ENCODE measurements at regions not wholly inside any gene's neighbourhood (a gene's known extent, or its start where the extent isn't known, plus 50 kb on each side); places are given as distances from the start of the nearest gene placed in this dataset.
A peak's percentile ranks its signal among the peaks of the same experiment; 100 is the strongest.

- Histone ChIP-seq H3K27ac (no peak overlapping the region), H3K36me3 (no peaks in the 10 kb centered on the region), H3K9me3 (no peaks in the 10 kb centered on the region), H3K4me1 (no peaks in the 10 kb centered on the region), H3K4me3 (no peak overlapping the region), H3K27me3 (no peaks in the 10 kb centered on the region)
- TF ChIP-seq CTCF (IDR thresholded peaks at IDR 0.05) (no peak), POLR2A (IDR thresholded peaks at IDR 0.05) (no peak)
- intact Hi-C loops (cut with DNase I; ENCODE audit: low total_unique reads) = no loop called here
- no peak for DNase-seq
These were observed 605.6 kb upstream of the CDH5 start for GRCh38 chr16:65760874-65761273.

DNA sequence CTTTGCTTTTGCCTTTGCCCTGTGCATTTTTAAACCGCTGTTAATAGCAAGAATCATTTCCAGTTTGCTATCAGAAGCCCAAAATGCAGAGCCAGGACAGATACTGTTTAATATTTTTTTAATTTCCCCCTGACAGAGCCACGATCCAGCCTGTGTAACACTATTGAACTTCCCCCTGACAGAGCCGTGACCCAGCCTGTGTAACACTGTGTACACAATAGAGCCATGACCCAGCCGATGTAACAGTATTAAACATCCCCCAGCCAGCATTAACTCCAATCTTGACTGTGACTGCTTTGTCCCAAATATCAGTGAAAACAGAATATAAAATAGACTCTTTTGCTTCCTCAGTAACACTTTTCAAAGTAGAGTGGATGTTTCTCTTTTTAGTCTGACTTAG lies 607.9 kb upstream of the CDH5 start:
- H3K4me1 ChIP-seq = no peaks in the 10 kb centered on the region
- intact Hi-C loops (cut with DNase I; ENCODE audit: low total_unique reads) = no loop called here
- H3K4me3 ChIP-seq = no peak overlapping the region
- H3K9me3 ChIP-seq = no peaks in the 10 kb centered on the region
- no peak for DNase-seq
- H3K27ac ChIP-seq = no peak overlapping the region
- no peaks in the 10 kb centered on the region for H3K36me3 ChIP-seq
- TF ChIP-seq CTCF (IDR thresholded peaks at IDR 0.05) (no peak), POLR2A (IDR thresholded peaks at IDR 0.05) (no peak)
- H3K27me3 ChIP-seq = no peaks in the 10 kb centered on the region

- no peaks in the 10 kb centered on the region for H3K36me3 ChIP-seq
- intact Hi-C loops (cut with DNase I; ENCODE audit: low total_unique reads) = no loop called here
- H3K27me3 ChIP-seq = no peaks in the 10 kb centered on the region
- no peak overlapping the region for H3K27ac ChIP-seq
- no peaks in the 10 kb centered on the region for H3K4me1 ChIP-seq
- H3K9me3 ChIP-seq = no peaks in the 10 kb centered on the region
- TF ChIP-seq POLR2A (IDR thresholded peaks at IDR 0.05) (no peak), CTCF (IDR thresholded peaks at IDR 0.05) (no peak)
- no peak overlapping the region for H3K4me3 ChIP-seq
- peak; percentile 20 to 31 for DNase-seq
These were observed 609.4 kb upstream of the CDH5 start for GRCh38 chr16:65757064-65757463.

- H3K9me3 ChIP-seq = no peaks in the 10 kb centered on the region
- H3K27me3 ChIP-seq = no peaks in the 10 kb centered on the region
- H3K27ac ChIP-seq = no peak overlapping the region
- intact Hi-C loops (cut with DNase I; ENCODE audit: low total_unique reads) = no loop called here
- no peaks in the 10 kb centered on the region for H3K36me3 ChIP-seq
- no peak for TF ChIP-seq CTCF (IDR thresholded peaks at IDR 0.05)
- no peak for TF ChIP-seq POLR2A (IDR thresholded peaks at IDR 0.05)
- H3K4me3 ChIP-seq = no peak overlapping the region
- DNase-seq = no peak
- no peaks in the 10 kb centered on the region for H3K4me1 ChIP-seq
These were observed 610.3 kb upstream of the CDH5 start for GRCh38 chr16:65756163-65756562.

GRCh38 chr16:65754820-65755691 lies 611.4 kb upstream of the CDH5 start:
- Histone ChIP-seq H3K4me3 (no peak overlapping the region), H3K27ac (peak overlapping the region; percentile 20 to 46), H3K9me3 (no peaks in the 10 kb centered on the region), H3K36me3 (no peaks in the 10 kb centered on the region), H3K27me3 (no peaks in the 10 kb centered on the region), H3K4me1 (no peaks in the 10 kb centered on the region)
- intact Hi-C loops (cut with DNase I; ENCODE audit: low total_unique reads) = no loop called here
- peak; percentile 36 to 52 for DNase-seq
- TF ChIP-seq POLR2A (IDR thresholded peaks at IDR 0.05) (no peak), CTCF (IDR thresholded peaks at IDR 0.05) (no peak)

Data from uterus (tissue), 3 donors.